ENCODE measurements at regions not wholly inside any gene's neighbourhood (a gene's known extent, or its start where the extent isn't known, plus 50 kb on each side); places are given as distances from the start of the nearest gene placed in this dataset.
"Not testable (repeated sequence)": the region's sequence is repeated elsewhere in the genome, so short reads cannot be mapped to it uniquely, and the experiment has no call there.

GRCh38 chrX:67004451-67004850, 365.6 kb upstream of the EDA2R start:
- Histone ChIP-seq H3K4me3 (no peak overlapping the region), H3K4me1 (no peaks in the 10 kb centered on the region)
- intact Hi-C loops (cut with DNase I; ENCODE audit: low total_unique reads): no loop called here

GRCh38 chrX:66994729-66995128, 355.9 kb upstream of the EDA2R start:
- Histone ChIP-seq H3K9me3 (no peaks in the 10 kb centered on the region), H3K27ac (no peak overlapping the region), H3K4me3 (no peak overlapping the region), H3K4me1 (no peaks in the 10 kb centered on the region), H3K27me3 (no peaks in the 10 kb centered on the region), H3K36me3 (no peaks in the 10 kb centered on the region)
- intact Hi-C loops (cut with DNase I; ENCODE audit: low total_unique reads): no loop called here
- no peak for DNase-seq
- no peak for TF ChIP-seq CTCF (IDR thresholded peaks at IDR 0.05)

More at GRCh38 chrX:67004451-67004850, 365.6 kb upstream of the EDA2R start:
- no peak overlapping the region for H3K27ac ChIP-seq
- no peaks in the 10 kb centered on the region for H3K36me3 ChIP-seq
- no peak for DNase-seq
- no peaks in the 10 kb centered on the region for H3K27me3 ChIP-seq
- H3K9me3 ChIP-seq: peaks cover 0 to 5% (median 4%) of the 10 kb centered on the region in 3 donors
- TF ChIP-seq CTCF (IDR thresholded peaks at IDR 0.05): no peak

GRCh38 chrX:66992077-66992476, 353.2 kb upstream of the EDA2R start:
- H3K27me3 ChIP-seq; DNase-seq; H3K4me1 ChIP-seq; H3K4me3 ChIP-seq; H3K36me3 ChIP-seq; intact Hi-C loops (cut with DNase I; ENCODE audit: low total_unique reads); H3K9me3 ChIP-seq; H3K27ac ChIP-seq: not testable (repeated sequence)

- no peaks in the 10 kb centered on the region for H3K27me3 ChIP-seq
- no peak for DNase-seq
- H3K36me3 ChIP-seq: no peaks in the 10 kb centered on the region
- H3K4me3 ChIP-seq: no peak overlapping the region
- no peak overlapping the region for H3K27ac ChIP-seq
- no peaks in the 10 kb centered on the region for H3K9me3 ChIP-seq
- TF ChIP-seq CTCF (IDR thresholded peaks at IDR 0.05): no peak
- no peaks in the 10 kb centered on the region for H3K4me1 ChIP-seq
- intact Hi-C loops (cut with DNase I; ENCODE audit: low total_unique reads): no loop called here
Measured at GRCh38 chrX:66988331-66988730, 349.5 kb upstream of the EDA2R start.

GRCh38 chrX:66961665-66962064, 322.8 kb upstream of the EDA2R start:
- TF ChIP-seq CTCF (IDR thresholded peaks at IDR 0.05): no peak
- no peak for DNase-seq
- no peaks in the 10 kb centered on the region for H3K27me3 ChIP-seq
- no peak overlapping the region for H3K27ac ChIP-seq
- intact Hi-C loops (cut with DNase I; ENCODE audit: low total_unique reads): no loop called here
- no peak overlapping the region for H3K4me3 ChIP-seq
- peaks cover 0 to 9% (median 0%) of the 10 kb centered on the region in 3 donors for H3K9me3 ChIP-seq
- no peaks in the 10 kb centered on the region for H3K36me3 ChIP-seq
- H3K4me1 ChIP-seq: no peaks in the 10 kb centered on the region

- Histone ChIP-seq H3K4me1 (no peaks in the 10 kb centered on the region), H3K9me3 (peaks cover 0 to 19% (median 10%) of the 10 kb centered on the region in 3 donors), H3K36me3 (no peaks in the 10 kb centered on the region), H3K4me3 (no peak overlapping the region), H3K27me3 (no peaks in the 10 kb centered on the region), H3K27ac (no peak overlapping the region)
- TF ChIP-seq CTCF (IDR thresholded peaks at IDR 0.05): no peak
- DNase-seq: no peak
- intact Hi-C loops (cut with DNase I; ENCODE audit: low total_unique reads): no loop called here
Measured at GRCh38 chrX:66931713-66932112, 292.8 kb upstream of the EDA2R start.

GRCh38 chrX:66930516-66930915, 291.6 kb upstream of the EDA2R start:
- H3K9me3 ChIP-seq: peaks cover 0 to 19% (median 10%) of the 10 kb centered on the region in 3 donors
- H3K27me3 ChIP-seq; H3K27ac ChIP-seq; DNase-seq; H3K4me1 ChIP-seq; H3K4me3 ChIP-seq; intact Hi-C loops (cut with DNase I; ENCODE audit: low total_unique reads); H3K36me3 ChIP-seq: not testable (repeated sequence)
